NCI-H1092 (cell line): ENCODE measurements at regions not wholly inside any gene's neighbourhood (a gene's known extent, or its start where the extent isn't known, plus 50 kb on each side); places are given as distances from the start of the nearest gene placed in this dataset.

Experiments used
- DNase-seq: peaks from one replicate; lab custom pipeline; 2025; lab: John Stamatoyannopoulos, UW

DNA sequence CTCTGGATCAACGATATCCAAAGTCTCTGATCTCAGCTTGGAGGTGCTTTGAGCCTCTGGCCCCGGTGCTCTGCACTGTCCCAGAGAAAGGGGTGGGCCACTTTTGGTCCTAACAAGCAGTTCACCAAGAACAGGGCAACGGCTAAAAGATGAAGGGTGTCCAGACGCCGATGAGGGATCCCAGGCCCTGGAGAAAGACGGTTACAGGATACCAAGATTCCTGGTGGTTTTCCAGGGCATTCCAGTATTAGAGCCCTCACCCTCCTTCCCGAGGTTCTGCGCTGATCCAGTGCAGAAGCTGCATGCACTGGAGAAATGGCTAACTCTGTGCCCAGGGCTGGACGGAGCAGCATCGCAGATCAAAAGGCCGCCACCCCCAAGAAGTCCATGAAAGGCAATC lies 149.9 kb upstream of the IRF2BP2 start:
- DNase-seq, result no peak

DNA sequence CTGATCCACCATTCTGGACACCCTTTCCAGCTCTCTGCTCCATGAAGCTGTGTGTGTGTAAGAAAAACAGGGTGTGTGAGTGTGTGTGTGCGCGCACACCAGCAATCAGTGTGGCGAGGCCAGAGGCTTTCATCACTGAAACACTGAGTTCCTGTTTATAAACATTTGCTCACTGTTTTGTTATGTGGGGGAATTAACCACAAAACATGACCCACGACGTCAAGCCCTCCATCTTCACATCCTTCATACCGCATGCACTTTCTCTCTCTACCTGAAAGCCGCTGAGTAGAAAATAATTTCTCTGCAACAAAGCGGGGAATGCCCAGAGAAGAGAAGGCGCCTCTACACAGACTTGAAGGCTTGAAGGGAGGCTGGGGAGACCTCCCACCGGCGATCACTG lies 148.9 kb upstream of the IRF2BP2 start:
- no peak for DNase-seq

DNA sequence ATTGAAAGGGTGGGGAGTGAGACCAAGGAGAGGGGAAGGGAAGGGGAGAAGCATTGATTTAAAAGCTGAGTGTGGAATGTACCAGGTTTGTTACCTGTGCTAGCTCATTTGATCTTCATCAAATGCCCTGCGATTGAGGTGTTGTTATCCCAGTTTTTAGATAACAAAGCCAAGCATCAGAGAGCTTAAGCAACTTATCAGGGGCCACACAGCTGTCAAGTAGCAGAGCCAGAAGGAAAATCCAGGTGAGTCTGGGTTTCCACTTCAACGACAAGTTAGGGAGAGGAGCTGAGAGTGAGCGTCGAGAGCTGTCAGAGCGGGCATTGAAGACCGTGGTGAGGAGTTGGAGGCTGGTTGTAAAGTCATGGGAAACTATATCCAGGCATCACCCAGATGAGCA lies 146.9 kb upstream of the IRF2BP2 start:
- no peak for DNase-seq

DNA sequence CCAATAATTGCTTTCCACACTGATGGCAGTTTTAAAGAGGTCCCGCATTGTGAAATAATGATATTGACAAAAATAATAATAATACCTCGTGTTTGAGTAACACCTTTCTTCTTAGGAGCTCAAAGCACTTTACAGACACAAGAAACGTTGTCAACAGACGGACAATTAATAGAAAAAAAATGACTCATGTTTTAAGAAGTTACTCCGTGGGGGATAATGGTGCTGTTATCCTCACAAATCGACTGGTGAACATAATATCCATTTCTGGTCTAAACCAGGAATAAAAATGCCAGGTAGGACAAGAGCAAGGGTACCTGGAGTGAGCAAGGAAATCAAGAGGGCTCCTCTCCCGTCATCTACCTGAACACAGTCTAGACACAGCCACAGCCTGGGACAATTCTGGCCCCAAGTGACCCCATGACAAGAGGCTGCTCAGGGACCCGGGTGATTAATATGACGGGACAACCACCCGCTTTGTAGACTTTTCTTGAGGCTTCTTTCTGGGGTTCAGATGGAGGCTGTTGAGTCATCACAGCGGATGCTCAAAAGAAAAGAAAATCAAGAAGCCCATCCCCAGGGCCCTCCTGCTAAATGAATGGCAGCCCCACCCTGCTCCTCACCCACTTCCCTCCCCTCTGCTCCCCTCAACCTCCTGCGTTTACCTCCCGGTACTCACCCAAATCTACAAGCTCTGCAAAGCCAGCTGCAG lies 146.2 kb upstream of the IRF2BP2 start:
- DNase-seq, result no peak

DNA sequence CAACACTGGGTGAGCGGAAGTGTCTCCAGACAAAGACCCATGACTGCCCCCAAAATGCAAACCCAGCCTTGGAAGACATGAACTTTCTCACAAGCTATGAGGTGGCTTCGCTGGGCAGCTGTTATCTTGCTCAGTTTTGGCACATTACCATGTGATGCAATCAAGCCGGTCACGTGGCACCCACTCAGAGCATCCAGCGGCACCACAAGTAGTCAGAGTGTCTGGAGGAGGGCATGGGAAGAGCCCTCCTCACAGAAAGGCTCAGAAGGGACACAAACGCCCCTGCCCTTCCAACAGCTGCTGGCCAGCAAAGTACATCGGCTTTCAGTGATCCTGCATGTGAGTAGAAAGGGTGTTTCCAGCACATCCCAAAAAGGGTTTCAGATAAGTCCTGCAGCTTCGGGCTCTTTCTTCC lies 145.5 kb upstream of the IRF2BP2 start:
- DNase-seq, result peak; percentile 74

DNA sequence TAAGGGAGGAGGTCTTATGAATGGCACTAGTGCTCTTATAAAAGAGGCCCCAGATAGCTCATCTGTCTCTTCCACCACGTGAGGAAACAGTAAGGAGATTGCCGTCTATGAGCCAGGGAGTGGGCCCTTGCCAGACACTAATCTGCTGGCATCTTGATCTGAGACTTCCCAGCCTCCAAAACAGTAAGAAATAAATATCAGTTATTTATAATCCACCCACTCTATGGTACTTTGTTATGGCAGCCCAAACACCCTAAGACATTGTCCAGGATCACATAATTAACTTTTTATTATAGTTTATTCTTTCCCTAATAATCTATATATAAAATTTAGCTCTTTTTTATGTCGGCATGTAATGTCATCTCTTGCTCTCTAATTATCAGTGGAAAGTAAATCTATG lies 144.0 kb upstream of the IRF2BP2 start:
- no peak for DNase-seq

DNA sequence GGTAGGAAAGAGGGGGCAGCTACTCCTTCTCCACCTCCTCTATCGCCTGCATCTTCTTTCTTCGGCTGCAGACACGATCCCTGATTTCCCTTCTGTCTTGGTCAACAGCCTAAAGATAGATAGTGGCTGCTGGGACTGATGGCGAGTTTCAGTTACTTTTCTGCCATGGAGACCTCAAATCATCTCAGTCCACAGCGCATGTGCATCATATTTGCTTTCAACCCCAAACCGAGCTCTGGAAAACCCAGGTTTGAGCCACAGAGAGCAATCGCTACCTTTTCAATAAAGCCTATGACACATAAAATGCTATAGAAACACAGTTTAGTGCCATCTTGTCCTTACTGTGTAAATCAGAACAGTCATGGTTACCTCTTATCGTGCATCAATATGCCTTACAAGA lies 142.9 kb upstream of the IRF2BP2 start:
- no peak for DNase-seq

DNA sequence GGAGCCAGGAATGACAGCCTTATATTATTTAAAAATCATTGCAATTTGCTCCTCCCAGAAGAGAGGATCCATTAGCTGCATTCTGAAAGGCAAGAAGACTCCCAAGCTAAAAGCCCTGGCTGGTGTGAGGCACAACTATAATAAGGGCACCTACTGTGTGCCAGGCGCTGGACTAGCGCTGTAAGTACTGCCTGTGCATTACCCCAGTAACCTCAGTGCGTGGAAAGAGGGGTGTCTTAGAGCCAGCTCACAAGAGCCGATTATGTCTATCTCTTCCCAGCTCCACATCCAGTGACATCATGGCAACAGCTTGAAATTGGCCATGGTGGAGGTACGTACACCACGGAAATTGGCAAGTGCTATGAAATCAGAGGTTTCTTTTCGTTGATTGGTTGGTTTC lies 141.7 kb upstream of the IRF2BP2 start:
- DNase-seq, result no peak

DNA sequence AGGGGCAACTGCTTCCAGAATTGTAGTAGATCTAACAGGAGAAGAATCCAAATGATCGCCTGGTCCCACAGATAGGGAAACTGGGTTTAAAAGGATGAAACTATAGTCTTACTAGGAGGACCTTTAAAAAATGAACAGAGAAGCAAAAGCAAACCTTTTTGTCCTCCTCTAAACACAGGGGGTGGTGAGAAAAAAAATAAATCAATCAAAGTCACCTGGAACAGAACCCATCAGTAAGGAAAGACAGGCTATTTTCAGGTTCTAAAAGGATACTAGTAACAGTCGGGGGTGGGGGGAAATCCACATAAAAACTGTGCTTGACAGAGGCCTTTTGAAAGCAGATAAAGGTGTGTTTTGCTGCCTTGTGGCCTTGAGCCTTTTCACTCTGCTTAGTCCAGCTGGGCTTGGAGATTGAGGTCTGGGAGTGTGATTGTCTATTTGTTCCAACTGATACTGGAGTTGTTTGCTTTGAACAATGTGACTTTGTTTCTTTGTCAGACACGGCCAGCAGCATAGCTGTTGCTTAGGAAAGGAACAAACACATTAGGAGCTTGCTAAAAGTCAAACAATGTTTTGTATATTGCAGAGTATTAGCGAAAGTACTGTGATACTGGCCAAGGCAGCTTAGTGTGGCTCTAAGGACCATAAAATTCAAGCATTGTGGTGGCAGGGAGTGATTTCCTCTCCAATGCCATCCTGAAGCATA lies 141.1 kb upstream of the IRF2BP2 start:
- DNase-seq, result peak; percentile 78

DNA sequence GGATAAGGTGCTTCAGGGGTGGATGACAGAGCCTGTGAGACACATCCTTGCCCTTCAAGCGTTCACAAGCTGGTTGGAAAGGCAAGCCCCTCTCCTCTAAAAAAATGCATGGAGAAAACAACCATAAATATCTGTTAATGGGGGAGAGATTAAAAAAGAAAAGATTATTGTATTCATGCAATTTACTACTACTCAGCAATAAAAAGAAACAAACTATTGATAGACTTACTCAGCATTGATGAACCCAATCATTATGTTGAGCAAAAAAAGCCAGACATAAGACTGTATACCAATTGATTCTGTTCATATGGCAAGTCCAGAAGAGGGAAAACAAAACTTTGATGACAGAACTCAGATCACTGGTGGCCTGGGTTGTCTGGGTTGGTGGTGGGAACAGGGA lies 138.7 kb upstream of the IRF2BP2 start:
- DNase-seq, result no peak

DNA sequence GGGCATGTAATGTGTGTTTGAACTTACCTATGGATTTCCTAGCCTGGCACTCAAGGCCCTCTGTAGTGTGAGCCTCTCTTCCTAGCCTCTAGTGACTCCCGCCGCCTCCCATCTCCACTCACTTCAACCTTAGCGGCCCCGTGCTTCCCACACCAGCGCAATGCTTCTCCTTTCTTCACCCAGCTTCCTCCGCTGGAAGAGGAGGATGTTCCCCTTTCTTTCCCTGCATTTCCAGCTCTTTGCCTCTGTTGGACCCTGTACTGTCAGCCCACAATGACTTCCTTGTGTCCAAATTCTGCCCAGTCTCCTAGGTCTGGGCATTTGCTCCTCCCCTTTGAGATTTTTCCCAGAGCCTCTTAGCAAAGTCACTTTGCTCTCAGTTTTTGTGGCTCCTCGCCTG lies 138.1 kb upstream of the IRF2BP2 start:
- no peak for DNase-seq

DNA sequence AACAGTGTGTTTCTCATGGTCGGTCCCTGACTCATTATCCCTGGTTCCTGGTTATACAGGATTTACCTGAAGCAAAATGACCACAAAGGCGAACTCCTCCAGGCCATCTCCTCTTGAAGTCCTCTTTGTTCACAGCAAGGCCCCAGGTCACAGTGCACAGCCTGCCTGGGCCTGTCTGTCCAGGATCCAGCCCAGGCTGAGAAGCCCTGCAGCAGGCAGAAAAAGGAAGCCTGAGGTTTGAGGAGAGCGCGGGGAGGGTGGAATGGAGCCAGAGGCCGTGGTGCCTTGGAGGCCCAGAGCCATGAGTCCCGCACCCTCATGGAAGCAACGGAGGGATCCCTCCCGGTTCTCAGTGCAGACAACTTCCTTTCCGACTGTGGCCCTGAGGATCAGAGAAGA lies 136.8 kb upstream of the IRF2BP2 start:
- DNase-seq, result no peak

DNA sequence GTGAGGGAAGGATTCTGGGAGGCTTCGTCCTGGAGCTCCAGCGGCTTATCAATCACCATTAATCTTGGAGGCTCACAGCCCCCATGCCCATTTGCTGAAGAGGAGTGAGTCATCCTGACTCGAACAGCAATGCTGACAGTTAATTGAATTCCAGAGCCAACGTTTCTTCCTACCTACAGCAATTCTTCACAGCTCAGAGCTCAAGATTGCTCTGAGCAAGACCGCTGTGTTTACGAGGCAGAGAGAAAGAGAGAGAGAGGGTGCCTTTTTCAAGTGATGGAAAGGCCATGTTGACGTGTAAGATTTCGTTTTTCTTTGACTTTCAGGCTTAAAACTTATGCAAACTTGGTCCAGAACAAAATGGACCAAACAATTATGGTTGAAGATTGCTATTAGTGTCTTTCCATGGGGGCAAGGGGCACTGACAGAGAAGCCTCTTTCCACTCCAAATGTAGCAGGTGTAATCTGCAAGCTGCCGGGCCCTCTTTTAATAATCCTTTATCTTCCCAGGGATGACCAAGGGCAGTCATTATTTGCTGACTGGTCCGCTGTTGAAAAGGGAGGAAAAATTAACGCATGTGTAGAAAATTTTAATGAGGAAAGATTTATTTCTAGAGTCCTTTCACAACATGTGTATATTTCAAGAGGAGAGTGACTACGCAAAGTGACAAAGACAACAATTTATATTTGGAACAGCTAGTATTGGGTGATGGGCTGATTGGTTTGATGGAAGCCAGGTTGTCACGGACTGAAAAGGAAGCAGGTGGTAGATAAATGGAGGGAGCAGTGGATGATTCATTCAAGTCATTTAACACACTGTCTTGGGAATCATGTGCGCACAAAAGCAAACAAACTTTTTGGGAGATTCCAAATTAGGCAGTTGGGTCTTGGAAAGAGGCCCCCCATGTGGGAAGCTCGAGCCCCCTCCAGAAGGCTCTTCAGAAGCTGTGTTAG lies 136.1 kb upstream of the IRF2BP2 start:
- DNase-seq, result peak; percentile 49

DNA sequence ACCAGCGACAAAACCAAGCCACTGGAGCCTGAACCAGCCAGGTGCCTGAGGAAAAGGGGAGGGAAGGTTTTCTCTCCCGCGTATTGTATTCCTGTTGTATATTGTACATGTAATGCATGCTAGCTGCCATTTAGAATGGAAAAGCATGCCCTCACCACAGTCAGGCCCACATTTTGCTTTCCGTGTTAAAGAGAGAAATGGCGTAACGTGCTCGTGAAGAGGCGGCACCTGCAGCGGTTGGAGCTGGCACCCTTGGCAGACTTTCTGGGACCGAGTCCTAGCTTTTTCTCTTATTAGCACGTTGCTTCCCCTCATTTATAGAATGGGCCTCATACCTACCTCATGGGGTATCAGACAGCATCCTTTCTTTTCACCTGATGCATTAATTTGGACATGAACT lies 135.3 kb upstream of the IRF2BP2 start:
- peak; percentile 66 for DNase-seq

DNA sequence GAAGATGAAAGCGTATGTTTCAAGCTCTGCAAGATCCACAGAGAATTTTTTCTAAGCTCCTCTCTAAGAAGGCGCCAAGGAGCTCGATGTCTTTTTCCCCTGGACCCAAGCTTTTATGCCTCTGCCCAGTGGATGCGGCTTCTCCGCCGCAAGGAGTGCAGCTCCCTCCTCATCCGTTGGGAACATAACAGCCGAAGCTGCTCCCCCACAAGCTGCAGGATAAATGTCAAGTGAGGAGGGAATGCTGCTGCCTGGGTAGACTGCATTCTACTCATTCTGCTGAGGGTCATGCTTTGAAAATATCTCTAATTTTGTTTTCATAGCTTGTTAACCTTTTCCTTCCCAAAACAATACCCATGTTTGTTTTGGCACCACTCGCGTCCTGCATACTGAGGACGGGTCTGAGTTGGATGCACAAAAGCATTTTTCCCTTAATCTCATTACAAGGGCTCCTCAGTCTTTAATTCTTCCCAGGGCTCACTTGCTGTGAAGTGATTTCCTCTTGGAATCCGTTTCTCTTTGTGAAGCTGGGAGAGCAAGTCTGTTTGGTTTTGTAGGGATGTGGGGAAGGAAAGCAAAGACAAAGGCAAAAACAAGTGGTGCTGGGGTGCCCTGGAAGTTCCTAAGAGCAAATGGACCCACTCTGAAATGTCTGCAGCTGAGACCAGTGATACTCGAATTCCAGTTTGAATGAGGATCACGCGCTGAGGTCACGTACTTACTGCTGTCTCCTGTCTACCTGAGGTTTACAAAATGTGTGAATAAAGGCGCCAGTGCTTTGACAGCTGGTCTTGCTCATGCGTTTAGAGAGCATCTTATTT lies 134.0 kb upstream of the IRF2BP2 start:
- DNase-seq, result peak; percentile 73

DNA sequence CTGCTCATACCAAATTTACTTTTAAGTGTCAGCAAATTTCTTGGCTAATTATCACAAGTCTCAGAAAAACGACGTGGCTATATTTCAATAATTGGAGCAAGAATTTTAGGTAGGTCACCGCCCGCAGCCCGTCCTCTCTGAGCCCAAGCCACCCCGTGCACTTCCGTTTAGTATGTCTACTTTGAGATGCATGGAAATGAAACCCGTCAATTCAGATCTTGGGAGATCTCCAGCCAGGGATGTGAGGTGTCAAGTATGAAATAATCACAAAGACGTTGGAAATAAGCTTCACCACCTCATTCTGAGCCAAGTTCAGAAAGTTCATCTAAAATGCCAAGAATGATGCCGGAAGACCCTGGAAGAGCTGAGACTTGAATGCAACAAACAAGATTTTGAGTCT lies 132.6 kb upstream of the IRF2BP2 start:
- no peak for DNase-seq

DNA sequence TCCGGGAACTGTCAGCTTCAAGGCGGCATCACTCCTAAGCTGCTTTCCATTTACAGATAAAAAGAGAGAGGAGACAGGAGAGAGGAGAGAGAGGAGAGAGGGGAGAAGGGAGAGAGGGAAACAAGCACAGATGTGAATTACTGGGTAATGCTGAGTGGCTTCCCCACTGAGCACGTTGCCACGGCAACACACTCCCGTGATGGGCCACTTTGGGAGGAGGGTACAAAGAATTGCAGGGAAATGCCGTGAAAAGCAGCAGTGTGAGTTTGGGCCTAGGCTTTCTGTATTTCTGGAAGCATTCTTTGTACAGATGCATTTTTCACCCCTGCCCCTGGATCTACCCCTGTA lies 128.0 kb upstream of the IRF2BP2 start:
- DNase-seq, result peak; percentile 80

DNA sequence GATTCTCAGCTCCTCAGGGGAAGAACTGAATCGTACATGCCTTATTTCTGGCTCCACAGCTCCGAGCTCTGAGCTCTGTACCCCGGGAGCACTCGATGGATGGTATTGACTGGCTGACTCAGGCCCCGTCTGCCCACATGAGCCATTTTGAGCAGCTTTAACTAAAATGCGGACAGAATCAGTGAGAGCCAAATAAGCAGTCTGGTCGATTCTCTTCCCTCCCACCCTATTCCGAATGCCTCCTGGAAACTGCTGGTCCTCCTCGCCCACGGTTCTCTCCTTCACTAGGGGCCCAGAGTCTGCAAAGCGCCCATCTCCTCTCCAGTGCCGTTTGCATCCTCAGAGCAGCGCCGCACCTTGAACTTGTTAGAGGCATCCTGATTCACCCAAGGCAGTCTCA lies 125.9 kb upstream of the IRF2BP2 start:
- no peak for DNase-seq

DNA sequence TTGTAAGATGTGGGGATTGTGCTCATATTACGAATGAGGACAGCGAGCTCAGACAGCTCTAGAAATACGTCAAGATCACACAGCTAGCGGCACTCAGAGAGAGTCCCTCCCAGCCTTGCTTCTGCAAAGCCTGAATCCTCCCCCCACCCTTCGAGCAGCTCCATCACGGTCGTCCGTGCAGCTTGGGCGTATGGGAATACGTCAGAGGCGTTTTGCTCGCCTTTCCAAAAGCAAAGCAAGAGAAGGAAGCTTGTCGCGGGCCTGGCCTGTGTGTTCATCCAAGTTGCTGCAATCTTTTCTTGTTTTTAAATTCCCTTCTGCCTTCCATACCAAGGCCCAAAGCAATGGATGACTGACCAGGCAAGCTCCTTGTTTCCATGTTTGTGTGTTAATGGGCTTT lies 125.5 kb upstream of the IRF2BP2 start:
- no peak for DNase-seq

DNA sequence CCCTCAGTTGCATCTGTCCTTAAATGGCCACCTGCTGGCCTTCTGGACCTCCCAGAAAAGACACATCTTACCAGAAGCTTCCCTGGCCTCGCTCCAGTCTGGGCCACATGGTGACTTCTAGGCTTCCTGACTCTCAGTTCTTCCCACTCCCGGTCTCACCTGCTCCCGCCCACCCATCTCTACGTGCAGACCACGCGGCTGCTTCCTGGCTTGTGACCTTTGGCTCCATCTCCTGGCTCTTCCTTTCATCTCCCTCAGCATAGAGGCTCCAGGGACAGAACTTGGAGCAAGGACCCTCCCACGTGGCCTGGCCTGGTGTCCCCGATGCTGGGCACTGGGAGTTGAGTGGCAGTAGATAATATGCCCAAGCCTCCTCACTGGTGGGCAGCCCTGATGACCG lies 124.9 kb upstream of the IRF2BP2 start:
- DNase-seq, result no peak

DNA sequence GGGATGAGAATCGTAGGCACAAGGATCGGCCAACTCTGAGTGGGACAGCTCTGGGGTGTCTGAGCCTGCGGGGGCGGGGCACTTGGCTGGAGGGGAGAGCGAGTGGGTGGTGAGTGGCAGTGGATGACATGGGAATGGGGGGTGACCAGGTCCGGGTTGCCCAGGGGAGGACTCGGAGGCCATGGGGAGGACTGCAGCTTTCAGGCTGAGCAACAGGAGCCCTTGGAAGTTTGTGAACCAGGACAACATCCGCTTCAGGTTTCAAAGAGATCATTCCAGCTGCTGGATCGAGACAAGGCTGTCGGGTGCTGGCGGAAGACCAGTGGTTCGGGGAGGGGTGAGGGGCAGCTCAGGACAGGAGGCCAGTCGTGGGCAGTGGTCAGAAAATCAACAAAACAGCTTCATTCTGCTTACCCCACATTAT lies 124.4 kb upstream of the IRF2BP2 start:
- DNase-seq, result no peak

DNA sequence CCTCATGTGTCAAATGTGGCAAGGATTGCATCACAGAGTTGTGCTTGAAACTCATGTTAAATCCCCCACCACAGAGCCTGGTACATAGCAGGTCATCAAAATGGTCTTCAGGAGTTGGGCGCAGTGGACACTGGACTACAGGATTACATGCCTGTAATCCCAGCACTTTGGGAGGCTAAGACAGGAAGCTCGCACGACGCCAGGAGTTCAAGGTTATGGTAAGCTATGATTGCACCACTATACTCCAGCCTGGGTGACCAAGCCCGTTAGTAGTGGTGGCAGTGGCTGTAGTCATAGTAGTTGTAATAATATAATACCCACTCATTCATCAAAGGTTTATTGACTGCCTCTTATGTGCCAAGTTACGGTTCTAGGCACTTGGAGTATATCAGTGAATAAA lies 123.4 kb upstream of the IRF2BP2 start:
- no peak for DNase-seq
